ENCODE measurements at regions not wholly inside any gene's neighbourhood (a gene's known extent, or its start where the extent isn't known, plus 50 kb on each side); places are given as distances from the start of the nearest gene placed in this dataset.

- WGBS, 4 donors = 65 to 74% (median 68%) methylated on average over 8 of the region's 8 CpGs
- Histone ChIP-seq H3K27ac (no peak overlapping the region), H3K9me3 (no peaks in the 10 kb centered on the region), H3K4me1 (no peaks in the 10 kb centered on the region), H3K27me3 (no peaks in the 10 kb centered on the region), H3K36me3 (no peaks in the 10 kb centered on the region), H3K4me3 (no peak overlapping the region)
- ATAC-seq = no peak
- no peak for DNase-seq
- intact Hi-C loops (cut with DNase I) = no loop called here
- no peak for TF ChIP-seq POLR2A (IDR thresholded peaks at IDR 0.05)
- no peak for TF ChIP-seq CTCF (IDR thresholded peaks at IDR 0.05)
Measured at GRCh38 chr3:76756577-76756976, 283.3 kb upstream of the ROBO2 start.

DNA sequence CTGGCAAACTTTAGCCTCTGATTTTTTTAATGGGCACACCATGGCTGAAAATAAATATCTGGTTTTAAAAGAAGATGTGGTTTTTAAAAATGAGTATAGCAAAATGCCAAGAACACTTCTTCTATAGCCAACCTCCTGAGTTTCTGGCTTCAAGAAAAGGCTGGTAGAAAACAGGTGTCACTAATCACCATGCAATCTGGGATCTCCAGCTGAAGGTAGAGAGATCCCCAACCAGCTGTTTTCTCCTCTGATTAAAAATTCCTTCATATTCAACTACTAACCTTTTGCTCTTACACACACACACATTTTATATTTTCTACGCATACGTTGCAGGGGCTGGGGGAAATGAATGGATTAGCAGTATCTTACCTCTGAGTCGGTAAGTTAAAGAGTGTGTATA lies 279.6 kb upstream of the ROBO2 start:
- Histone ChIP-seq H3K27me3 (no peaks in the 10 kb centered on the region), H3K4me3 (no peak overlapping the region), H3K9me3 (no peaks in the 10 kb centered on the region), H3K36me3 (no peaks in the 10 kb centered on the region), H3K4me1 (no peaks in the 10 kb centered on the region), H3K27ac (no peak overlapping the region)
- ATAC-seq (no peak), DNase-seq (no peak)
- 90 to 96% (median 91%) methylated on average over 3 of the region's 3 CpGs for WGBS, 4 donors
- intact Hi-C loops (cut with DNase I) = no loop called here
- TF ChIP-seq POLR2A (IDR thresholded peaks at IDR 0.05) (no peak), CTCF (IDR thresholded peaks at IDR 0.05) (no peak)

- no peak overlapping the region for H3K4me3 ChIP-seq
- H3K9me3 ChIP-seq = no peaks in the 10 kb centered on the region
- H3K27ac ChIP-seq = no peak overlapping the region
- H3K27me3 ChIP-seq = no peaks in the 10 kb centered on the region
- no peaks in the 10 kb centered on the region for H3K36me3 ChIP-seq
- no peak for DNase-seq
- intact Hi-C loops (cut with DNase I) = no loop called here
- no peak for TF ChIP-seq CTCF (IDR thresholded peaks at IDR 0.05)
- TF ChIP-seq POLR2A (IDR thresholded peaks at IDR 0.05) = no peak
- H3K4me1 ChIP-seq = no peaks in the 10 kb centered on the region
- WGBS, 4 donors = 77 to 81% (median 80%) methylated on average over 5 of the region's 5 CpGs
- no peak for ATAC-seq
Measured at GRCh38 chr3:76765511-76765910, 274.4 kb upstream of the ROBO2 start.

DNA sequence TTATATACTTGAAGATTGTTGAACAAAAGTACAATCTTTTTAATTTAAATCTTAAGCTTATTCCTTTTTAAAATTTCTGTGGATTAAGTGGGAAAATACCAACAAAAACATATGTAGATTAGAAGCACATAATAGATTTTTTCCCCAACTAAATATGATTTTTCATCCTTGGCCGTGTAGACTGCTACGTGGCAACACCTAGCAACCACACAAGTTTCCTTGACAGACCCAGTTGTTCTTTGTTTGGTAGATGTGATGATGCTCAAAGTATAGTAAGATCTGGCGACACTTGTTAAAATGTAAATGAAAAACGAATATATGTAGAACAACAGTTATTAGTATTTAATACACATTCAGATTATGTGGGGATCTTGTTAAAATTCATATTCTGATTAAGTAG lies 271.0 kb upstream of the ROBO2 start:
- no peaks in the 10 kb centered on the region for H3K36me3 ChIP-seq
- H3K9me3 ChIP-seq = no peaks in the 10 kb centered on the region
- H3K4me3 ChIP-seq = no peak overlapping the region
- ATAC-seq = no peak
- DNase-seq = no peak
- 73 to 82% (median 77%) methylated on average over 4 of the region's 4 CpGs for WGBS, 4 donors
- intact Hi-C loops (cut with DNase I) = no loop called here
- TF ChIP-seq POLR2A (IDR thresholded peaks at IDR 0.05) = no peak
- no peak for TF ChIP-seq CTCF (IDR thresholded peaks at IDR 0.05)
- no peaks in the 10 kb centered on the region for H3K27me3 ChIP-seq
- H3K27ac ChIP-seq = no peak overlapping the region
- no peaks in the 10 kb centered on the region for H3K4me1 ChIP-seq
